Nephron (organoid): ENCODE measurements at regions not wholly inside any gene's neighbourhood (a gene's known extent, or its start where the extent isn't known, plus 50 kb on each side); places are given as distances from the start of the nearest gene placed in this dataset.

Source experiments
- H3K27ac Mint-ChIP-seq, 3 experiments: 2 replicates each; pipeline ENCODE4 v1.8.0; 2020; ENCODE audit warnings: mixed read lengths in 3 of 3, mild to moderate bottlenecking in 2 of 3, moderate library complexity in 1 of 3
- H3K27me3 Mint-ChIP-seq: 2 replicates; pipeline ENCODE4 v1.8.0; 2021; ENCODE audit warnings: low read depth, mild to moderate bottlenecking, moderate library complexity, mixed read lengths
- H3K36me3 Mint-ChIP-seq: 2 replicates; pipeline ENCODE4 v1.8.0; 2020; ENCODE audit warnings: low read depth, mixed read lengths
- H3K4me1 Mint-ChIP-seq: 2 replicates; pipeline ENCODE4 v1.8.0; 2020; ENCODE audit warnings: mixed read lengths
- H3K4me3 Mint-ChIP-seq, 3 experiments: 2 replicates each; pipeline ENCODE4 v1.8.0; 2020; ENCODE audit warnings: mild to moderate bottlenecking in 3 of 3, mixed read lengths in 3 of 3, moderate library complexity in 2 of 3
- H3K9me3 Mint-ChIP-seq: 2 replicates; pipeline ENCODE4 v1.8.0; 2020; ENCODE audit warnings: mixed read lengths
- CTCF ChIP-seq, 3 experiments: fragments of 200-600 bp; sonication (generic); IDR thresholded peaks; one replicate each; pipeline ENCODE4 v1.5.0; 2021; ENCODE audit warnings: antibody characterized with exemption in 3 of 3; ENCODE audit not compliant: unreplicated experiment in 3 of 3

- Mint-ChIP-seq H3K4me1 (no peaks in the 10 kb centered on the region), H3K36me3 (no peaks in the 10 kb centered on the region), H3K27ac (no peak overlapping the region), H3K9me3 (peaks cover 20% of the 10 kb centered on the region), H3K4me3 (no peak overlapping the region), H3K27me3 (no peaks in the 10 kb centered on the region)
- TF ChIP-seq CTCF (IDR thresholded peaks at IDR 0.05; ENCODE audit: unreplicated experiment in 3 of 3), result no peak
Measured at GRCh38 chr4:103364083-103364482, 165.9 kb upstream of the CENPE start.

- Mint-ChIP-seq H3K36me3 (no peaks in the 10 kb centered on the region), H3K9me3 (peaks cover 21% of the 10 kb centered on the region), H3K4me1 (no peaks in the 10 kb centered on the region), H3K27ac (no peak overlapping the region), H3K4me3 (no peak overlapping the region), H3K27me3 (no peaks in the 10 kb centered on the region)
- TF ChIP-seq CTCF (IDR thresholded peaks at IDR 0.05; ENCODE audit: unreplicated experiment in 3 of 3), result no peak
Measured at GRCh38 chr4:103361926-103362325, 163.8 kb upstream of the CENPE start.

- no peak for TF ChIP-seq CTCF (IDR thresholded peaks at IDR 0.05; ENCODE audit: unreplicated experiment in 3 of 3)
- Mint-ChIP-seq H3K27ac (no peak overlapping the region), H3K36me3 (no peaks in the 10 kb centered on the region), H3K4me1 (no peaks in the 10 kb centered on the region), H3K9me3 (peaks cover 21% of the 10 kb centered on the region), H3K27me3 (no peaks in the 10 kb centered on the region), H3K4me3 (no peak overlapping the region)
Measured at GRCh38 chr4:103359900-103360299, 161.8 kb upstream of the CENPE start.

- H3K27me3 Mint-ChIP-seq, result no peaks in the 10 kb centered on the region
- TF ChIP-seq CTCF (IDR thresholded peaks at IDR 0.05; ENCODE audit: unreplicated experiment in 3 of 3), result no peak
- H3K4me1 Mint-ChIP-seq, result no peaks in the 10 kb centered on the region
- peaks cover under 1% of the 10 kb centered on the region for H3K9me3 Mint-ChIP-seq
- no peak overlapping the region for H3K4me3 Mint-ChIP-seq
- no peak overlapping the region for H3K27ac Mint-ChIP-seq
- H3K36me3 Mint-ChIP-seq, result no peaks in the 10 kb centered on the region
Measured at GRCh38 chr4:103354006-103354405, 155.9 kb upstream of the CENPE start.

DNA sequence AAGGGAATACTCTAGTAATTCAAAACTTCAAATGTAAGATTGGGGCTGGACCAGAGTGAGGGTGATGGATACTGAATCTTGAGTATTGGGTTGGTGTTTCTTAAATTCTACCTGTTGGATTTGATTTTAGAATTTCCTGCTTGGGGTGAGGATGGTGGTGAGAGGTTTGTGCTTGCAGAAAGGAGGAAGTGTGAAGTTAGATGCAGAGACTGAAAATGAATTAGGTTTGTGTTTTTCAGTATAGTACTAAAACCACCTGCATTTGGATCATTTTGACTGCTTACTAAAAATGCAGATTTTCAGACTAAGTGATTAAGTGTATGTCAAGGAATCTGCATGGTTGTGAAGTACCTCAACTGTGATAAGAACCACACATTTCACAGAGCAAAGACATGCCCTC is 131.5 kb upstream of the CENPE start:
- Mint-ChIP-seq H3K27ac (no peak overlapping the region), H3K9me3 (no peaks in the 10 kb centered on the region), H3K4me1 (no peaks in the 10 kb centered on the region), H3K4me3 (no peak overlapping the region), H3K36me3 (no peaks in the 10 kb centered on the region), H3K27me3 (no peaks in the 10 kb centered on the region)
- TF ChIP-seq CTCF (IDR thresholded peaks at IDR 0.05; ENCODE audit: unreplicated experiment in 3 of 3), result no peak

DNA sequence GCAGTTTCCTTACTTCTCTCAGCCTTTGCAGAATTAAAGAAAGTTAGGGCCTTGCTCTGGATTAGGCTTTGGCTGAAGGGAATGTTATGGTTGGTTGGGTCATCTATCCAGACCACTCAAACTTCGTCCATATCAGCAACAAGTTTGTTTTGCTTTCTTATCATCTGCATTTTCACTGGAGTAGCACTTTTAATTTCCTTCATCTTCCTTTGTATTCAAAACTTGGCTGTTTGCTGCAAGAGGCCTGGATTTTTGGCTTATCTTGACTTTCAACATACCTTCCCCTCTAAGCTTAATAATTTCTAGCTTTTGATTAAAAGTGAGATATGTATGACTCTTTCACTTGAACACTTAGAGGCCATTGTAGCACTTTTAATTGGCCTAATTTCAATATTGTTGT is 126.7 kb upstream of the CENPE start:
- Mint-ChIP-seq H3K9me3 (no peaks in the 10 kb centered on the region), H3K4me3 (no peak overlapping the region), H3K36me3 (no peaks in the 10 kb centered on the region), H3K27ac (no peak overlapping the region), H3K4me1 (no peaks in the 10 kb centered on the region), H3K27me3 (no peaks in the 10 kb centered on the region)
- TF ChIP-seq CTCF (IDR thresholded peaks at IDR 0.05; ENCODE audit: unreplicated experiment in 3 of 3), result no peak
